NCI-H748 (cell line): ENCODE measurements at regions not wholly inside any gene's neighbourhood (a gene's known extent, or its start where the extent isn't known, plus 50 kb on each side); places are given as distances from the start of the nearest gene placed in this dataset.

Experiments used
- DNase-seq: peaks from one replicate; lab custom pipeline; 2025; ENCODE audit not compliant: unreplicated experiment; lab: John Stamatoyannopoulos, UW

DNA sequence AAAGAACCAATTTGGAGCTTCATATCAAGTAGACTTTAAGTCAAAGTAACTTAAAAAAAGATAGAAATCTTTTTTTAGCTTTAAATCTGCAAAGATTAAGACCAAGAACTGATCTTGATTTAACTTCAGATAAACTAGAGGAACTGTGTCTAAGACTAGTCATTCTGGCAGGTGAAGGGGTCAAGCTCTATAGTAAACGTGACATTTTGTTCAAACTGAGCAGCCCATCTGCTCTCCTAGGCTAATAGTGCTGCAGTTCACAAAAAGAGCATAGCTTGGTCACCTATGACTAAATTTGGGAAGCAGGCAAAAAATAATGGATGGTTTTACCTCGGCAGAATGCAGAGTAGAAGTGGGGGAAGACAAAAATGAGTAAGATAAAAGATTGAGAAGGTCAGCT is 168.8 kb upstream of the ALCAM start:
- no peak for DNase-seq

- no peak for DNase-seq
These were observed 167.5 kb upstream of the ALCAM start for GRCh38 chr3:105199217-105199616.

DNA sequence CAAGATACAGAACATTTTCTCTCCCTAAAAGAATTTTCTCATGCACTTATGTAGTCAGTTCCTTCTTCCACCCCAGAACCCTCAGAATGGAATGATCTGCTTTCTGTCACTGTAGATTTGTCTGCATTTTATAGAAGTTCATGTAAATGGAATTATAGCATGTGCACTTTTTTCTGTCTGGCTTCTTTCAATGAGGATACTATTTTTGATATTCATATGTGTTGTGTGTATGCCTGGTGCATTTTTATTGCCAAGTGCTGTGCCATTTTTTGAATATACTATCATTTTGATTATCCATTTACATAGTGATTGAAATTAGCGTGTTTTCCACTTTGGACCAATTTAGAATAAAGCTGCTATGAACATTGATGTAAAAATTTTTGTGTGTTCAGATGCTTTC is 156.6 kb upstream of the ALCAM start:
- no peak for DNase-seq

DNA sequence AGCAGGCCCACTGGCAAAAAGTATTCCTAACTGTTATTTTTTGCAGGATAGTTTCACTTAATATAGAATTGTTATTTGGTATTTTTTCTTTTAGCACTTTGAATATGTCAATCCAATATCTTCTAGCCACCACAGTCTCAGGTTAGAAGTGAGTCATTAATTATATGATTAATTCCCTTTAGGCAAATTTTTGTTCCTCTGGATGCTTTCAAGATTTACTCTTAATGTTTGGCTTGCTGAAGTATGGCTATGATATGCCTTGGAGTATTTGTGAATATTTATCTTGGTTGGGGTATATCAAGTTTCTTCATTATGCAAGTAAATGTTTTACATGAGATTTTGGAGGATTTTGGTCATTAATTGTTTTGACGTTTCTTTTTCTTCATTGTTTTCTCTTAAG is 152.1 kb upstream of the ALCAM start:
- DNase-seq = no peak

DNA sequence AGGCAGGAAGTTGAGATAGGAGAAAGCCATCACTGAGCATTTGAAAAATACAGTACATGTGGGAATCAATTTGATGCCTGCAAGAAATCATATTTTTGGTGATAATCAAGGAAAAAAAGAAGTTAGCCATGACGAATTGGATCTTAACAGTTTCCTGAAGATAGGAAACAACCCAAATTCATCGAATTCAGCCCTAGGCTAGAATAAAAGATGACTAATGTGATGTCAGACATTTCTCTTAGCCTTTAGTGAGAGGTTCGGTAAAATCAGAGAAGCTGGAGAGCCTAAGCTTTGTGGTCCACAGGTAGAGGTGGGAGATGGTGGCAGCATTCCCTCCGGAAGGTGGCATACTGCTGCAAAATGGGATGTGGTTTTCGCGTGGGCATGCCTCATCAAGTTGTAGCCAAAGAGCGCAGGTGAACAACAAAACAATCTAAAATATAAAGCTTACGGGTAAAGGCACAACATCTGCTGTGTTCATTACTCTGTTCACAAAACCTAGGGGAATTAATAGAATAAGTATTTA is 144.1 kb upstream of the ALCAM start:
- DNase-seq = no peak

DNA sequence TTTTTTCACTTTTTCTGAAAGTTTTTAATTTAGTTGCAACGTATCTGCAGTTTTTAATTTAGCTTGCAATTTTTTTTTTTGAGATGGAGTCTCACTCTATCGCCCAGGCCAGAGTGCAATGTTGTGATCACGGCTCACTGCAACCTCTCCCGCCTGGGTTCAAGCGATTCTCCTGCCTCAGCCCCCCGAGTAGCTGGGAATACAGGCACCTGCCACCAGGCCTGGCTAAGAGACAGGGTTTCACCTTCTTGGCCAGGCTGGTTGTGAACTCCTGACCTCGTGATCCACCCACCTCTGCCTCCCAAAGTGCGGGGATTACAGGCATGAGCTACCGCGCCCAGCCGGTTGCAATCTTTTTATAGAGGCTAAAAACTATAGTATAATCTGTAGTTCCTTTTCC is 142.9 kb upstream of the ALCAM start:
- DNase-seq = no peak

DNA sequence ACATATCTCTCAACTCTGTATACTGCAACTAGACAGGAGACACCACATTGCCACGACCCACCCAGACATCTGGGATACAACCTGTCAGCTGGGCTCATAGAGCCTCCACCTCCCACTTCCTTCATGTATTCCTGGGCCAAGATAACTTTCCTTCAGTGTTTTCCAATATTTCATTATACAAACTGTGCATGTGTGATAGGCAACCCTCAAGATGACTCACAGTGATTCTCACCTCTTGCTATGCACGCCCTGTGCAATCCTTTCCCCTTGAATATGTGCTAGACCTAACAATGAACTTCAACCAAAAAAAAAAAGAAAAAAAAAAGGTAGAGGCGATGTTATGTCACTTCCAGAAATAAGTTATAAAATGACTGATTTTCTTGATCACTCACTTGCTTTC is 138.0 kb upstream of the ALCAM start:
- no peak for DNase-seq

DNA sequence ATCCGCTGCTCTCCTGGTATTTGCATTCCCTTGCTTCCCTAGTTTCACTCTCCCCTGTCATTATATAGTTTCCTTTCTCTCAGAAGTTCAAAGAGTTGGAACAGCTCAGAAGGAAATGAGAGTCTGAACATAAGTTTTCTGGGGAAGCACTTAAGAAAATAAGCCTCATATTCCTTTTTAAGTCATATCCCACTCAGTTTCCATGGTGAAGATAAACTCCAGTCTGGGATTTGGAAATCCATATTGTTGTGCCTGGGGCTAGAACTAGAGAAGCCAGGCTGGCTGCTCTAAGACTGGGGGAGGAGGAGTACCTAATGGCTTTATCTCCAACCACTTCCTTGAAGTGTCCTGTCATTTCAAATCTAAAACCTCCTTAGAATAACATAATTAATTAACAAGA is 134.2 kb upstream of the ALCAM start:
- DNase-seq = no peak

DNA sequence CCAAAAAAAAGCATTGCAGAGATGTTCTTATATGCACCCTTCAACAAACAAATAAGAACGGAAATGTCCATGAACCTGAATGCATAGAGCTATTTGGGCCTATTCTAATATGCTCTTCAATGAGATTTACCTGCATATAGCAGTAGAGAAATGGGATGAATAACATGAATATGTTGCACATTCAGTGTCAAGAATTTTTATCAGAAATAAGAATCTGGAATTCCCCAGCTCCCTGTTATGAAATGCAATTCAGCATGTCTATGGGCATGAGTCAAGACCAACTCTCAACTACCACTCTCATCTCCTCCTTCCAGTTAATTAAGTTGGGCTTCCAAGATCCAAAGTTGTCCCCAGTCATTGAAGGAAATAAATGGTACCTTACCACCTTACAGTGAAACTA is 133.7 kb upstream of the ALCAM start:
- no peak for DNase-seq

- peak; percentile 35 for DNase-seq
These were observed 131.5 kb upstream of the ALCAM start for GRCh38 chr3:105235221-105235620.

DNA sequence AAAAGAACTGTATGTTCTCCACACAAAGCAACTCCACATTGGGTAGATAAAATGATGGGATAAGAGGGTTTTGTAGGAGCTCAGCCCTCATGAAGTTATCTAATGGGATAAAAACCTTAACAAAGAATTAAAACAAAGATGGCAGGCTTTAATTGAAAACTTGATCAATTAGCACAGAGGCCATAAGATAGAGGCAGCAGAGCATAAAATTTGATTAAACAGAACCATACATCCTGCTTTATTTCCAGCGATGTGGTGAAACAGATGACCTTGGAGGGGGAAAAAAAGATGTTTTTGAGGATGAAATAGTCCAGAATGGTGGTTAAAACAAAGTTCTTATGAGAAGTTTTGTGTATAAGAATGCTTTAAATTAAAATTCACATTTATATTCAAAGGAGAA is 130.9 kb upstream of the ALCAM start:
- no peak for DNase-seq

DNA sequence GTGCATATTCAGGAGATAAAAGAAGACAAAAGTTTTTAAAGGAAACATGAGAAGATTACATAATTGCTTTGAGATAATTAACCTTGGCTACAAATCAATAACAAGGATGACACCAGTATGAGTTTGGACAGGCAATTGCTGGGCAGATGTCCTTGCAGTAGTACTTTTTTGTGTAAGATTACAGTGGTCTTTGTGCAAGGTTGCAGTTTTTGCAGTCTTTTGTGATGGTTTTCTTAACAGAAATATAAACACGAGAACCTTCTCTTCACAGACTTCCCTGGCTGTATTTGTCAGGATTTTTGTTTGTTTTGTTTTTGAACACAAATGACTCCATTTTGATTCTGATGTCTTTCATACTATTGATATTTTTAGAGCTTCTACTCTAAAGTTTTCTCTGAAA is 128.3 kb upstream of the ALCAM start:
- no peak for DNase-seq

GRCh38 chr3:105243076-105243475 is 123.6 kb upstream of the ALCAM start:
- no peak for DNase-seq

- no peak for DNase-seq
These were observed 120.2 kb upstream of the ALCAM start for GRCh38 chr3:105246536-105246935.

- peak; percentile 88 for DNase-seq
These were observed 113.5 kb upstream of the ALCAM start for GRCh38 chr3:105253225-105253624.

GRCh38 chr3:105254154-105254553 is 112.6 kb upstream of the ALCAM start:
- DNase-seq = peak; percentile 50

- DNase-seq = no peak
These were observed 111.4 kb upstream of the ALCAM start for GRCh38 chr3:105255350-105255749.

DNA sequence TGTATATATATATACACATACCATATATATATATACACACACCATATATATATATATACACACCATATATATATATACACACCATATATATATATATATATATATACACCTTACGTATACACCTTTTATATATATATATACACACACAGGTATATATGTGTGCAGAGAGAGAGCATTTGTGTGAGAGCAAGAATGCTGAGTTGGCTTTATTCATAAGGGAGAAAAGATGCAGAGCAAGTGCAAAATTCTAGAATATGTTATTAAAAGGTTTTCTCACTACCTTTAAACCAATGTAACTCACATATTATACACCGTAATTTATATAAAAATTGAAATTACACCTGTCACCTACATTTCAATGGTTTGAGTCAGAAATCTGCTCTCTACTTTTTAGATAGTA is 107.2 kb upstream of the ALCAM start:
- no peak for DNase-seq

GRCh38 chr3:105260385-105260784 is 106.3 kb upstream of the ALCAM start:
- DNase-seq = no peak

DNA sequence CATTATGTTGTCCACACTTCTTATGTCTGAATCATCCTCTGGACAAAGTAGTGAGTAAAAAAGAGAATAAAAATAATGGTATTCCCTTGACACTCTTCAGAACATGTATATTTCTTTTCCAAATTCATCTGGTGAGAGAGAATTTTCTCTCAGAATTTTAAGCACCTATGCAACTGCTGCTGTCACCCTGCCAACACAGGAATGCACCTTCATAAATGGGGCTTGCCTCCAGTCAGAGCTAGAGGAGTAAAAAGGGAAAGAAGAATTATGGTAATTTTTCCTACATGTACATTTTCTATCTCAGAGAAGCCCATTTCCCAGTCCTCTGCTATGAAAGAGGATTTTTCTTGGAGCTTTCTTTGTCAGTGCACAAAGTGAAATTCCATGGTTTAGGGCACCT is 92.2 kb upstream of the ALCAM start:
- no peak for DNase-seq

- DNase-seq = no peak
These were observed 91.8 kb upstream of the ALCAM start for GRCh38 chr3:105274958-105275357.

GRCh38 chr3:105277656-105278055 is 89.1 kb upstream of the ALCAM start:
- DNase-seq = no peak

- DNase-seq = no peak
These were observed 88.0 kb upstream of the ALCAM start for GRCh38 chr3:105278688-105279087.

GRCh38 chr3:105281989-105282388 is 84.7 kb upstream of the ALCAM start:
- DNase-seq = no peak
